ENCODE measurements at regions not wholly inside any gene's neighbourhood (a gene's known extent, or its start where the extent isn't known, plus 50 kb on each side); places are given as distances from the start of the nearest gene placed in this dataset.

GRCh38 chr18:45317948-45318640 lies 297.2 kb upstream of the SLC14A2 start:
- H3K4me3 ChIP-seq (ENCODE audit: control insufficient read depth, low read depth, low read length), result no peak overlapping the region
- DNase-seq (ENCODE audit: low read depth), result no peak
- TF ChIP-seq, protein P1, sequence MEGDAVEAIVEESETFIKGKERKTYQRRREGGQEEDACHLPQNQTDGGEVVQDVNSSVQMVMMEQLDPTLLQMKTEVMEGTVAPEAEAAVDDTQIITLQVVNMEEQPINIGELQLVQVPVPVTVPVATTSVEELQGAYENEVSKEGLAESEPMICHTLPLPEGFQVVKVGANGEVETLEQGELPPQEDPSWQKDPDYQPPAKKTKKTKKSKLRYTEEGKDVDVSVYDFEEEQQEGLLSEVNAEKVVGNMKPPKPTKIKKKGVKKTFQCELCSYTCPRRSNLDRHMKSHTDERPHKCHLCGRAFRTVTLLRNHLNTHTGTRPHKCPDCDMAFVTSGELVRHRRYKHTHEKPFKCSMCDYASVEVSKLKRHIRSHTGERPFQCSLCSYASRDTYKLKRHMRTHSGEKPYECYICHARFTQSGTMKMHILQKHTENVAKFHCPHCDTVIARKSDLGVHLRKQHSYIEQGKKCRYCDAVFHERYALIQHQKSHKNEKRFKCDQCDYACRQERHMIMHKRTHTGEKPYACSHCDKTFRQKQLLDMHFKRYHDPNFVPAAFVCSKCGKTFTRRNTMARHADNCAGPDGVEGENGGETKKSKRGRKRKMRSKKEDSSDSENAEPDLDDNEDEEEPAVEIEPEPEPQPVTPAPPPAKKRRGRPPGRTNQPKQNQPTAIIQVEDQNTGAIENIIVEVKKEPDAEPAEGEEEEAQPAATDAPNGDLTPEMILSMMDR (conservative IDR thresholded peaks at IDR 0.05; ENCODE audit: control insufficient read depth, insufficient read depth, low read depth, low read length), result no peak

DNA sequence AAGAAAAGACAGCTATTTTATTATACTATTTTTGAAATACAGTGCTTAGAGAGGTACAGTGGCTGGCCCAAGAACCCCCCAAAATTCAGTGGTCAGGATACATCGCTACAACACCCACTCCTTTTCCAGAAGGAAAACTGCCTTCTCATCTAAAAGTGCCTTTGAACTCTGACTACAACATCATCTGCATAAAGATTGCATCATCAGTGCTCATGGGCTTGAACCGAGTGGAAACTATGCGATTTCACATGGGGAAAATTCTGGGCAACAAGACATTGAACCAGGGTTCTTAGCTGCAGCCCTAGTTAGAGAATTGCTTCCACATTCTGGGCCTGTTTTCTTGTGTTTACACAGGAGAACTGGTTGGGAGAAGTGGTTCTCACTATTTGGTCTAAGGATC lies 294.6 kb upstream of the SLC14A2 start:
- TF ChIP-seq, protein P1 (conservative IDR thresholded peaks at IDR 0.05; ENCODE audit: control insufficient read depth, insufficient read depth, low read depth, low read length), result no peak
- peak; percentile 72 for DNase-seq (ENCODE audit: low read depth)
- no peak overlapping the region for H3K4me3 ChIP-seq (ENCODE audit: control insufficient read depth, low read depth, low read length)

DNA sequence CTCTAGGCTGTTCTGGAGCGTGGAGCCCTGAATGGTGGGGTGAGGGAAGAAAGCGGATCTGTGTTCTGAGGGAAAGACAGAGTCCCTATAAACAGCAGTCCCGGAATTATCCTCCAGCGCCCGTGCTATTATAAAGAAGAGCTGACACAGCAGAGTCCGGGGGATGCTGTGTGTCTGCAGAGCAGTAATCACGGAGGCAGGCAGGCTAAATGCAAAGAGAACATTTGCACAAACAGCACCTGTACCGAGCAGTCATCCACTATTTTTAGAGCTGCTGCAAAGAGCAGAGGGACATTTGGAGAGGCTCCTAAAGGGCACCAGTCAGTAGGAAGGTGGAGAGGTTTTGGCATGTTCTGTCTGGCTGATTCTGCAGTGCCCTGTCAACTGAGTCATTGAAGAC lies 293.8 kb upstream of the SLC14A2 start:
- TF ChIP-seq, protein P1 (conservative IDR thresholded peaks at IDR 0.05; ENCODE audit: control insufficient read depth, insufficient read depth, low read depth, low read length), result no peak
- no peak overlapping the region for H3K4me3 ChIP-seq (ENCODE audit: control insufficient read depth, low read depth, low read length)
- no peak for DNase-seq (ENCODE audit: low read depth)

- DNase-seq (ENCODE audit: low read depth), result no peak
- TF ChIP-seq, protein P1 (conservative IDR thresholded peaks at IDR 0.05; ENCODE audit: control insufficient read depth, insufficient read depth, low read depth, low read length), result no peak
Measured at GRCh38 chr18:45322343-45322742, 292.9 kb upstream of the SLC14A2 start.

GRCh38 chr18:45324101-45324494 lies 291.2 kb upstream of the SLC14A2 start:
- DNase-seq (ENCODE audit: low read depth), result no peak
- no peak overlapping the region for H3K4me3 ChIP-seq (ENCODE audit: control insufficient read depth, low read depth, low read length)
- TF ChIP-seq, protein P1 (conservative IDR thresholded peaks at IDR 0.05; ENCODE audit: control insufficient read depth, insufficient read depth, low read depth, low read length), result no peak

More at GRCh38 chr18:45322343-45322742, 292.9 kb upstream of the SLC14A2 start:
- H3K4me3 ChIP-seq (ENCODE audit: control insufficient read depth, low read depth, low read length), result no peak overlapping the region

DNA sequence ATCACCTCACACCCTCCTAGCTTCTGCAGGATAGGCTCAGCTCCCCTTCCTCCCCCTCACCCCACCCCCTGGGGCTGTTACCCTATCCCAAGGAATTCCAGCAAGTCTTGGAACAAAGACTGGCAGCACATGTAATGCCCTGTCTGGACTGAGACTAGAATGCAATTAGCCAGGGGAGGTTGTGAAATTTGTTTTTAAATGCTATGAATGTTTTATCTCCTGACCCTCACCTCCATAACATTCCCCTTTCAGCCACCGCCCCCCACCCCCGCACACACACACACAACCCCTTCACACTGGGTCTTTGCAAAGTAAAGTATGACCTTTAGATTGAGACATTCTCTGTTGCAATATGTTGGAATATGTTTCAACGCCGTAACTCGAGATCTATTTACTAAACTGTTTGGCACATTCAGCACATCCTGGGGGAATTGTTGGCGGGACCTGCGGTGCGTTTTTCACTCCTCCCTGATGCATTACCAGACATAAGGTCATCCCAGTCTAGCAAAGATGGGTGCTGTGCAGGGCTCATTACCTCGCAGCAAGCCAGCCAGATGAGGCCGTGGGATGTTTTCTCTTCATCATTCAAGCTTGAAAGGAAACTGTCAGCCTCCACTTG lies 290.7 kb upstream of the SLC14A2 start:
- peak; percentile 95 for DNase-seq (ENCODE audit: low read depth)
- H3K4me3 ChIP-seq (ENCODE audit: control insufficient read depth, low read depth, low read length), result no peak overlapping the region
- TF ChIP-seq, protein P1 (conservative IDR thresholded peaks at IDR 0.05; ENCODE audit: control insufficient read depth, insufficient read depth, low read depth, low read length), result no peak
